Trophoblast cell (in vitro differentiated cells and primary cell): ENCODE measurements at regions not wholly inside any gene's neighbourhood (a gene's known extent, or its start where the extent isn't known, plus 50 kb on each side); places are given as distances from the start of the nearest gene placed in this dataset.
A peak's percentile ranks its signal among the peaks of the same experiment; 100 is the strongest.

Experiments used
- DNase-seq, 2 donors: peaks; one replicate each; pipeline ENCODE4 v3.0.0-alpha.2; 2016
- H2AFZ ChIP-seq: 2 replicates; pipeline ENCODE4 v1.6.1; 2013; ENCODE audit warnings: low read length, moderate library complexity, mild to moderate bottlenecking; ENCODE audit not compliant: insufficient read depth, poor library complexity
- H2AK5ac ChIP-seq: 2 replicates; pipeline ENCODE4 v1.6.1; 2013; ENCODE audit warnings: mild to moderate bottlenecking, low read length
- H2BK120ac ChIP-seq: 2 replicates; pipeline ENCODE4 v1.6.1; 2013; ENCODE audit warnings: low read length, mild to moderate bottlenecking, moderate library complexity; ENCODE audit not compliant: insufficient read depth, poor library complexity
- H2BK12ac ChIP-seq: 2 replicates; pipeline ENCODE4 v1.6.1; 2013; ENCODE audit warnings: mild to moderate bottlenecking, low read length, moderate library complexity
- H2BK5ac ChIP-seq: 2 replicates; pipeline ENCODE4 v1.6.1; 2013; ENCODE audit warnings: low read length, low read depth, moderate library complexity, mild to moderate bottlenecking; ENCODE audit not compliant: poor library complexity
- H3K14ac ChIP-seq: 2 replicates; pipeline ENCODE4 v1.6.1; 2013; ENCODE audit warnings: mild to moderate bottlenecking, low read length
- H3K18ac ChIP-seq: 2 replicates; pipeline ENCODE4 v1.6.1; 2013; ENCODE audit warnings: mild to moderate bottlenecking, low read length
- H3K23ac ChIP-seq: 2 replicates; pipeline ENCODE4 v1.6.1; 2013; ENCODE audit warnings: low read length
- H3K27ac ChIP-seq: 2 replicates; pipeline ENCODE4 v1.5.1; 2013; ENCODE audit warnings: low read depth, mild to moderate bottlenecking, inconsistent platforms, low read length, moderate library complexity
- H3K27me3 ChIP-seq: 2 replicates; pipeline ENCODE4 v1.6.1; 2013; ENCODE audit warnings: inconsistent platforms, mild to moderate bottlenecking, low read length, moderate library complexity; ENCODE audit not compliant: insufficient read depth
- H3K36me3 ChIP-seq, 2 experiments: 1 replicate in 1 of 2; 2 replicates in 1 of 2; pipeline ENCODE4 v1.6.1; 2013; ENCODE audit warnings: low read length in 2 of 2, mild to moderate bottlenecking in 2 of 2, moderate library complexity in 1 of 2; ENCODE audit not compliant: insufficient read depth in 2 of 2, control insufficient read depth in 1 of 2
- H3K4ac ChIP-seq: 2 replicates; pipeline ENCODE4 v1.6.1; 2013; ENCODE audit warnings: low read depth, mild to moderate bottlenecking, low read length, moderate library complexity
- H3K4me1 ChIP-seq, 2 experiments: 1 replicate in 1 of 2; 2 replicates in 1 of 2; pipeline ENCODE4 v1.6.1; 2013; ENCODE audit warnings: low read length in 2 of 2, mild to moderate bottlenecking in 2 of 2, moderate library complexity in 1 of 2; ENCODE audit not compliant: insufficient read depth in 2 of 2, control insufficient read depth in 1 of 2
- H3K4me2 ChIP-seq: 2 replicates; pipeline ENCODE4 v1.6.1; 2013; ENCODE audit warnings: inconsistent platforms, mild to moderate bottlenecking, low read length, moderate library complexity
- H3K4me3 ChIP-seq: 2 replicates; pipeline ENCODE4 v1.5.1; 2013; ENCODE audit warnings: mild to moderate bottlenecking, low read depth, low read length, inconsistent platforms
- H3K79me1 ChIP-seq: one replicate; pipeline ENCODE4 v1.6.1; 2013; ENCODE audit warnings: low read length
- H3K79me2 ChIP-seq: 2 replicates; pipeline ENCODE4 v1.6.1; 2013; ENCODE audit warnings: low read length, mild to moderate bottlenecking; ENCODE audit not compliant: control insufficient read depth, insufficient read depth, poor library complexity
- H3K9ac ChIP-seq: 2 replicates; pipeline ENCODE4 v1.6.1; 2013; ENCODE audit warnings: mild to moderate bottlenecking, low read length
- H3K9me3 ChIP-seq: 2 replicates; pipeline ENCODE4 v1.6.1; 2013; ENCODE audit warnings: low read depth, mild to moderate bottlenecking, control low read depth, inconsistent platforms, low read length; ENCODE audit not compliant: insufficient read depth
- H4K12ac ChIP-seq: 2 replicates; pipeline ENCODE4 v1.6.1; 2013; ENCODE audit warnings: low read depth, mild to moderate bottlenecking, low read length, moderate library complexity
- H4K8ac ChIP-seq: 2 replicates; pipeline ENCODE4 v1.6.1; 2013; ENCODE audit warnings: low read depth, mild to moderate bottlenecking, low read length, moderate library complexity
- H4K91ac ChIP-seq: one replicate; pipeline ENCODE4 v1.6.1; 2013; ENCODE audit warnings: low read depth, mild to moderate bottlenecking, low read length, moderate library complexity
- WGBS: extraction: QIAGEN DNeasy Blood & Tissue Kit; methylation state at CpG from one replicate; pipeline ENCODE4 v1.1.7; 2013; ENCODE audit warnings: missing lambda C conversion rate; ENCODE audit not compliant: insufficient read length, insufficient coverage; ENCODE audit errors: extremely low coverage; 5-methylcytosine and 5-hydroxymethylcytosine counted together

GRCh38 chr2:9123069-9123468, 83.5 kb upstream of the ASAP2 start:
- Histone ChIP-seq H3K9me3 (no peaks in the 10 kb centered on the region), H3K4me1 (no peaks in the 10 kb centered on the region), H3K4ac (no peak overlapping the region), H2AFZ (no peak overlapping the region), H3K4me2 (no peak overlapping the region), H2BK5ac (no peak overlapping the region), H3K27ac (no peak overlapping the region), H3K14ac (no peak overlapping the region), H4K91ac (no peak overlapping the region), H4K8ac (no peak overlapping the region), H3K4me3 (no peak overlapping the region), H2BK120ac (no peak overlapping the region), H2AK5ac (no peak overlapping the region), H3K27me3 (no peaks in the 10 kb centered on the region), H3K18ac (no peak overlapping the region), H3K79me2 (no peaks in the 10 kb centered on the region), H2BK12ac (no peak overlapping the region), H3K79me1 (no peaks in the 10 kb centered on the region), H4K12ac (no peak overlapping the region), H3K23ac (no peak overlapping the region), H3K36me3 (no peaks in the 10 kb centered on the region), H3K9ac (no peak overlapping the region)
- no peak for DNase-seq
- no CpG with 5 or more reads among the region's 5 CpGs for WGBS

GRCh38 chr2:9122367-9122766, 84.2 kb upstream of the ASAP2 start:
- Histone ChIP-seq H3K27me3 (no peaks in the 10 kb centered on the region), H3K4me3 (no peak overlapping the region), H3K36me3 (no peaks in the 10 kb centered on the region), H3K4me1 (no peaks in the 10 kb centered on the region), H3K4me2 (no peak overlapping the region), H2AFZ (no peak overlapping the region), H3K23ac (no peak overlapping the region), H2BK5ac (no peak overlapping the region), H3K9me3 (no peaks in the 10 kb centered on the region), H3K79me1 (no peaks in the 10 kb centered on the region), H3K4ac (no peak overlapping the region), H3K9ac (no peak overlapping the region), H3K79me2 (no peaks in the 10 kb centered on the region), H4K8ac (no peak overlapping the region), H2BK120ac (no peak overlapping the region), H3K14ac (no peak overlapping the region), H4K12ac (no peak overlapping the region), H2BK12ac (no peak overlapping the region), H2AK5ac (no peak overlapping the region), H3K27ac (no peak overlapping the region), H3K18ac (no peak overlapping the region), H4K91ac (no peak overlapping the region)
- no CpG with 5 or more reads among the region's 8 CpGs for WGBS
- DNase-seq, result no peak

- H2AFZ ChIP-seq, result no peak overlapping the region
- H2AK5ac ChIP-seq, result no peak overlapping the region
- H4K91ac ChIP-seq, result no peak overlapping the region
- H3K27ac ChIP-seq, result no peak overlapping the region
- no peak overlapping the region for H2BK5ac ChIP-seq
- H2BK120ac ChIP-seq, result no peak overlapping the region
- no peak overlapping the region for H3K18ac ChIP-seq
- H3K4me2 ChIP-seq, result no peak overlapping the region
- H3K9ac ChIP-seq, result no peak overlapping the region
- no peak overlapping the region for H3K14ac ChIP-seq
- no peaks in the 10 kb centered on the region for H3K4me1 ChIP-seq
- H2BK12ac ChIP-seq, result no peak overlapping the region
- no peaks in the 10 kb centered on the region for H3K27me3 ChIP-seq
- H4K12ac ChIP-seq, result no peak overlapping the region
- no peaks in the 10 kb centered on the region for H3K79me2 ChIP-seq
- no peak overlapping the region for H3K4ac ChIP-seq
- H3K23ac ChIP-seq, result no peak overlapping the region
- no peaks in the 10 kb centered on the region for H3K79me1 ChIP-seq
- H3K9me3 ChIP-seq, result no peaks in the 10 kb centered on the region
- no peaks in the 10 kb centered on the region for H3K36me3 ChIP-seq
- WGBS, result no CpG with 5 or more reads among the region's 11 CpGs
- no peak overlapping the region for H3K4me3 ChIP-seq
- DNase-seq, result no peak
- H4K8ac ChIP-seq, result no peak overlapping the region
These were observed 88.1 kb upstream of the ASAP2 start for GRCh38 chr2:9118383-9118960.

- Histone ChIP-seq H4K91ac (no peak overlapping the region), H3K36me3 (no peaks in the 10 kb centered on the region), H2BK120ac (no peak overlapping the region), H3K4ac (no peak overlapping the region), H3K27me3 (no peaks in the 10 kb centered on the region), H3K9ac (no peak overlapping the region), H2BK5ac (no peak overlapping the region), H3K18ac (no peak overlapping the region), H2BK12ac (no peak overlapping the region), H3K79me2 (no peaks in the 10 kb centered on the region), H3K14ac (no peak overlapping the region), H4K8ac (no peak overlapping the region), H3K27ac (no peak overlapping the region), H3K4me2 (no peak overlapping the region), H4K12ac (no peak overlapping the region), H3K4me3 (no peak overlapping the region), H2AFZ (no peak overlapping the region), H3K4me1 (peaks cover 7 to 11% of the 10 kb centered on the region in 2 experiments), H3K23ac (no peak overlapping the region), H2AK5ac (no peak overlapping the region), H3K9me3 (no peaks in the 10 kb centered on the region), H3K79me1 (no peaks in the 10 kb centered on the region)
- WGBS, result no CpG with 5 or more reads among the region's 2 CpGs
- DNase-seq, result peak in 1 of 2 donors; percentile 58
These were observed 91.4 kb upstream of the ASAP2 start for GRCh38 chr2:9115229-9115628.
